ENCODE measurements at regions not wholly inside any gene's neighbourhood (a gene's known extent, or its start where the extent isn't known, plus 50 kb on each side); places are given as distances from the start of the nearest gene placed in this dataset.

- ATAC-seq (no peak), DNase-seq (ENCODE audit: low spot score) (no peak)
- no peaks in the 10 kb centered on the region for H3K27me3 Mint-ChIP-seq
- no peaks in the 10 kb centered on the region for H3K4me1 Mint-ChIP-seq (ENCODE audit: low read depth in 2 of 2)
- no peaks in the 10 kb centered on the region for H3K36me3 Mint-ChIP-seq
- H3K4me3 Mint-ChIP-seq, result no peak overlapping the region
- H3K9me3 Mint-ChIP-seq, result peaks cover 5% of the 10 kb centered on the region
- no peak overlapping the region for H3K27ac Mint-ChIP-seq
These were observed 230.7 kb upstream of the GK2 start for GRCh38 chr4:79638735-79639134.

- no peaks in the 10 kb centered on the region for H3K36me3 Mint-ChIP-seq
- no peaks in the 10 kb centered on the region for H3K4me1 Mint-ChIP-seq (ENCODE audit: low read depth in 2 of 2)
- H3K27ac Mint-ChIP-seq, result no peak overlapping the region
- H3K4me3 Mint-ChIP-seq, result no peak overlapping the region
- H3K27me3 Mint-ChIP-seq, result no peaks in the 10 kb centered on the region
- ATAC-seq (no peak), DNase-seq (ENCODE audit: low spot score) (no peak)
- H3K9me3 Mint-ChIP-seq, result peaks cover 7% of the 10 kb centered on the region
These were observed 229.0 kb upstream of the GK2 start for GRCh38 chr4:79636991-79637390.

- H3K4me1 Mint-ChIP-seq (ENCODE audit: low read depth in 2 of 2), result no peaks in the 10 kb centered on the region
- no peaks in the 10 kb centered on the region for H3K36me3 Mint-ChIP-seq
- H3K4me3 Mint-ChIP-seq, result no peak overlapping the region
- H3K27me3 Mint-ChIP-seq, result no peaks in the 10 kb centered on the region
- no peak for ATAC-seq
- H3K27ac Mint-ChIP-seq, result no peak overlapping the region
- H3K9me3 Mint-ChIP-seq, result peaks cover 3% of the 10 kb centered on the region
- no peak for DNase-seq (ENCODE audit: low spot score)
These were observed 226.1 kb upstream of the GK2 start for GRCh38 chr4:79634111-79634510.

GRCh38 chr4:79632114-79632513, 224.1 kb upstream of the GK2 start:
- no peak overlapping the region for H3K4me3 Mint-ChIP-seq
- H3K9me3 Mint-ChIP-seq, result peaks cover 3% of the 10 kb centered on the region
- H3K27ac Mint-ChIP-seq, result no peak overlapping the region
- ATAC-seq (no peak), DNase-seq (ENCODE audit: low spot score) (no peak)
- no peaks in the 10 kb centered on the region for H3K36me3 Mint-ChIP-seq
- no peaks in the 10 kb centered on the region for H3K27me3 Mint-ChIP-seq
- no peaks in the 10 kb centered on the region for H3K4me1 Mint-ChIP-seq (ENCODE audit: low read depth in 2 of 2)

GRCh38 chr4:79626611-79627010, 218.6 kb upstream of the GK2 start:
- Mint-ChIP-seq H3K4me1 (ENCODE audit: low read depth in 2 of 2) (no peaks in the 10 kb centered on the region), H3K27me3 (no peaks in the 10 kb centered on the region), H3K27ac (no peak overlapping the region), H3K9me3 (no peaks in the 10 kb centered on the region), H3K36me3 (no peaks in the 10 kb centered on the region), H3K4me3 (no peak overlapping the region)
- DNase-seq (ENCODE audit: low spot score) (no peak), ATAC-seq (no peak)

GRCh38 chr4:79626101-79626500, 218.1 kb upstream of the GK2 start:
- ATAC-seq (no peak), DNase-seq (ENCODE audit: low spot score) (no peak)
- H3K36me3 Mint-ChIP-seq, result no peaks in the 10 kb centered on the region
- H3K9me3 Mint-ChIP-seq, result no peaks in the 10 kb centered on the region
- H3K27me3 Mint-ChIP-seq, result no peaks in the 10 kb centered on the region
- no peak overlapping the region for H3K4me3 Mint-ChIP-seq
- H3K4me1 Mint-ChIP-seq (ENCODE audit: low read depth in 2 of 2), result no peaks in the 10 kb centered on the region
- no peak overlapping the region for H3K27ac Mint-ChIP-seq

- Mint-ChIP-seq H3K36me3 (no peaks in the 10 kb centered on the region), H3K27me3 (no peaks in the 10 kb centered on the region), H3K9me3 (no peaks in the 10 kb centered on the region), H3K27ac (no peak overlapping the region), H3K4me3 (no peak overlapping the region), H3K4me1 (ENCODE audit: low read depth in 2 of 2) (no peaks in the 10 kb centered on the region)
- ATAC-seq (no peak), DNase-seq (ENCODE audit: low spot score) (no peak)
These were observed 217.3 kb upstream of the GK2 start for GRCh38 chr4:79625361-79625760.

GRCh38 chr4:79623021-79623870, 215.2 kb upstream of the GK2 start:
- no peak for ATAC-seq

GRCh38 chr4:79621061-79621460, 213.0 kb upstream of the GK2 start:
- Mint-ChIP-seq H3K9me3 (no peaks in the 10 kb centered on the region), H3K4me1 (ENCODE audit: low read depth in 2 of 2) (no peaks in the 10 kb centered on the region), H3K4me3 (no peak overlapping the region), H3K27ac (no peak overlapping the region), H3K36me3 (no peaks in the 10 kb centered on the region), H3K27me3 (no peaks in the 10 kb centered on the region)
- DNase-seq (ENCODE audit: low spot score) (no peak), ATAC-seq (no peak)

More at GRCh38 chr4:79623021-79623870, 215.2 kb upstream of the GK2 start:
- Mint-ChIP-seq H3K4me3 (no peak overlapping the region), H3K9me3 (no peaks in the 10 kb centered on the region), H3K27ac (no peak overlapping the region), H3K36me3 (no peaks in the 10 kb centered on the region), H3K27me3 (no peaks in the 10 kb centered on the region), H3K4me1 (ENCODE audit: low read depth in 2 of 2) (no peaks in the 10 kb centered on the region)
- no peak for DNase-seq (ENCODE audit: low spot score)

GRCh38 chr4:79620617-79621016, 212.6 kb upstream of the GK2 start:
- H3K36me3 Mint-ChIP-seq, result no peaks in the 10 kb centered on the region
- no peaks in the 10 kb centered on the region for H3K4me1 Mint-ChIP-seq (ENCODE audit: low read depth in 2 of 2)
- H3K27ac Mint-ChIP-seq, result no peak overlapping the region
- H3K9me3 Mint-ChIP-seq, result no peaks in the 10 kb centered on the region
- no peak overlapping the region for H3K4me3 Mint-ChIP-seq
- H3K27me3 Mint-ChIP-seq, result no peaks in the 10 kb centered on the region
- ATAC-seq, result no peak
- no peak for DNase-seq (ENCODE audit: low spot score)

- Mint-ChIP-seq H3K9me3 (peaks cover 8% of the 10 kb centered on the region), H3K4me1 (ENCODE audit: low read depth in 2 of 2) (no peaks in the 10 kb centered on the region), H3K4me3 (no peak overlapping the region), H3K27ac (no peak overlapping the region), H3K36me3 (no peaks in the 10 kb centered on the region), H3K27me3 (no peaks in the 10 kb centered on the region)
- no peak for ATAC-seq
- DNase-seq (ENCODE audit: low spot score), result no peak
These were observed 205.4 kb upstream of the GK2 start for GRCh38 chr4:79613269-79613935.

- Mint-ChIP-seq H3K9me3 (peaks cover 8% of the 10 kb centered on the region), H3K4me3 (no peak overlapping the region), H3K4me1 (ENCODE audit: low read depth in 2 of 2) (no peaks in the 10 kb centered on the region), H3K36me3 (no peaks in the 10 kb centered on the region), H3K27ac (no peak overlapping the region), H3K27me3 (no peaks in the 10 kb centered on the region)
- no peak for DNase-seq (ENCODE audit: low spot score)
- ATAC-seq, result no peak
These were observed 203.0 kb upstream of the GK2 start for GRCh38 chr4:79611026-79611425.

- Mint-ChIP-seq H3K9me3 (peaks cover 8% of the 10 kb centered on the region), H3K27me3 (no peaks in the 10 kb centered on the region), H3K36me3 (no peaks in the 10 kb centered on the region), H3K4me1 (ENCODE audit: low read depth in 2 of 2) (no peaks in the 10 kb centered on the region), H3K4me3 (no peak overlapping the region), H3K27ac (no peak overlapping the region)
- ATAC-seq (no peak), DNase-seq (ENCODE audit: low spot score) (no peak)
These were observed 201.8 kb upstream of the GK2 start for GRCh38 chr4:79609817-79610216.

- no peak overlapping the region for H3K27ac Mint-ChIP-seq
- DNase-seq (ENCODE audit: low spot score), result no peak
- H3K4me3 Mint-ChIP-seq, result no peak overlapping the region
These were observed 200.0 kb upstream of the GK2 start for GRCh38 chr4:79607979-79608378.

More at GRCh38 chr4:79607979-79608378, 200.0 kb upstream of the GK2 start:
- Mint-ChIP-seq H3K36me3 (no peaks in the 10 kb centered on the region), H3K9me3 (peaks cover 8% of the 10 kb centered on the region), H3K4me1 (ENCODE audit: low read depth in 2 of 2) (peaks cover 0 to 6% of the 10 kb centered on the region in 2 donors), H3K27me3 (no peaks in the 10 kb centered on the region)
- no peak for ATAC-seq

Measured in natural killer cell treated with Interleukin-12 subunit alpha and Interleukin-12 subunit beta and Interleukin-15 and Interleukin-18, amount 100 ng/mL, for 72 hours (primary cell).